H1 (cell line): ENCODE measurements at regions not wholly inside any gene's neighbourhood (a gene's known extent, or its start where the extent isn't known, plus 50 kb on each side); places are given as distances from the start of the nearest gene placed in this dataset.

ENCODE experiments used
- CTCF ChIA-PET: fragments of 300-600 bp; sonication (Branson Sonifier 250); formaldehyde crosslinking; loops from one replicate; lab custom pipeline; 2021; ENCODE audit not compliant: partially characterized antibody; lab: Charles Lee
- POLR2A ChIA-PET: fragments of 300-600 bp; sonication (Branson Sonifier 250); formaldehyde crosslinking; loops from one replicate; lab custom pipeline; 2021; ENCODE audit warnings: inconsistent platforms; ENCODE audit not compliant: partially characterized antibody; lab: Charles Lee
- DNase-seq, 2 experiments: peaks; one replicate each; pipeline versions ENCODE4 v3.0.0 to v3.0.0-alpha.2; 2010 to 2022; ENCODE audit warnings: low spot score in 2 of 2, low read depth in 1 of 2, mixed read lengths in 1 of 2
- FAIRE-seq: peaks from 2 replicates; lab custom pipeline; 2011; peaks lifted over from hg19 to GRCh38; lab: Jason Lieb, UNC
- H2AFZ ChIP-seq: 2 replicates; pipeline ENCODE4 v1.8.1; 2012; ENCODE audit warnings: low read length, inconsistent platforms
- H2AK5ac ChIP-seq: 2 replicates; pipeline ENCODE4 v1.6.1; 2013; ENCODE audit warnings: low read depth, low read length
- H2BK120ac ChIP-seq: replicated peaks from 2 replicates; pipeline ENCODE3; 2013; ENCODE audit warnings: low read depth, low read length, inconsistent platforms
- H2BK12ac ChIP-seq: 2 replicates; pipeline ENCODE4 v1.6.1; 2013; ENCODE audit warnings: low read depth, low read length
- H2BK15ac ChIP-seq: 2 replicates; pipeline ENCODE4 v1.6.1; 2013; ENCODE audit warnings: low read length
- H2BK20ac ChIP-seq: 2 replicates; pipeline ENCODE4 v1.6.1; 2013; ENCODE audit warnings: low read length
- H2BK5ac ChIP-seq: 2 replicates; pipeline ENCODE4 v1.6.1; 2013; ENCODE audit warnings: low read depth, low read length
- H3K14ac ChIP-seq: 2 replicates; pipeline ENCODE4 v1.6.1; 2013; ENCODE audit warnings: inconsistent platforms; ENCODE audit not compliant: insufficient read length
- H3K18ac ChIP-seq: 2 replicates; pipeline ENCODE4 v1.6.1; 2013; ENCODE audit warnings: low read length; ENCODE audit errors: extremely low read depth
- H3K23ac ChIP-seq: 2 replicates; pipeline ENCODE4 v1.6.1; 2013; ENCODE audit warnings: inconsistent platforms; ENCODE audit not compliant: insufficient read length
- H3K23me2 ChIP-seq: 2 replicates; pipeline ENCODE4 v1.6.1; 2013; ENCODE audit warnings: low read depth, low read length
- H3K27ac ChIP-seq: 2 replicates; pipeline ENCODE4 v1.6.1; 2011; ENCODE audit warnings: low read depth, low read length, inconsistent platforms
- H3K27me3 ChIP-seq, 4 experiments: replicated peaks in 1 of 4; 1 replicate in 1 of 4; 2 replicates in 3 of 4; pipeline versions ENCODE4 v1.6.1 to v1.8.1; 2011 to 2013; ENCODE audit warnings: low read length in 3 of 4, mild to moderate bottlenecking in 3 of 4, inconsistent platforms in 2 of 4, mixed read lengths in 2 of 4, moderate library complexity in 1 of 4; ENCODE audit not compliant: control insufficient read depth in 3 of 4, insufficient read depth in 3 of 4; ENCODE audit errors: extremely low read depth in 1 of 4
- H3K36me3 ChIP-seq, 4 experiments: 2 replicates each; pipeline versions ENCODE4 v1.6.1 to v1.8.1; 2011 to 2013; ENCODE audit warnings: mild to moderate bottlenecking in 4 of 4, low read length in 3 of 4, moderate library complexity in 2 of 4, control low read depth in 1 of 4, inconsistent platforms in 1 of 4; ENCODE audit not compliant: insufficient read depth in 4 of 4, control insufficient read depth in 2 of 4
- H3K4ac ChIP-seq: replicated peaks from 2 replicates; pipeline ENCODE3; 2013; ENCODE audit warnings: low read length, low read depth, mixed read lengths, inconsistent platforms; ENCODE audit not compliant: insufficient read length
- H3K4me1 ChIP-seq, 4 experiments: replicated peaks in 1 of 4; 1 replicate in 1 of 4; 2 replicates in 3 of 4; pipeline versions ENCODE4 v1.6.1 to v1.8.1; 2011 to 2013; ENCODE audit warnings: low read length in 3 of 4, inconsistent platforms in 2 of 4, mixed read lengths in 1 of 4; ENCODE audit not compliant: insufficient read depth in 4 of 4, control insufficient read depth in 3 of 4
- H3K4me2 ChIP-seq, 2 experiments: 2 replicates each; pipeline versions ENCODE4 v1.6.1 to v1.8.1; 2011 to 2013; ENCODE audit warnings: low read depth in 2 of 2, low read length in 2 of 2, control low read depth in 1 of 2, inconsistent platforms in 1 of 2, mild to moderate bottlenecking in 1 of 2; ENCODE audit not compliant: insufficient read depth in 1 of 2
- H3K4me3 ChIP-seq, 4 experiments: fragments of 200-600, 300-600 bp in 1 of 4; sonication (generic), shearing (Covaris generic), sonication (Bioruptor Twin) in 1 of 4; 2 replicates each; pipeline versions ENCODE4 v1.5.1 to v1.8.1; 2011 to 2016; ENCODE audit warnings: low read length in 4 of 4, low read depth in 3 of 4, control low read depth in 2 of 4, inconsistent platforms in 2 of 4, mild to moderate bottlenecking in 2 of 4, mixed read lengths in 1 of 4, moderate library complexity in 1 of 4; ENCODE audit not compliant: insufficient read depth in 2 of 4; ENCODE audit errors: extremely low read depth in 1 of 4
- H3K56ac ChIP-seq: replicated peaks from 2 replicates; pipeline ENCODE3; 2013; ENCODE audit warnings: low read depth, mild to moderate bottlenecking, mixed read lengths, low read length, inconsistent platforms; ENCODE audit not compliant: insufficient read length
- H3K79me1 ChIP-seq: 2 replicates; pipeline ENCODE4 v1.6.1; 2013; ENCODE audit warnings: low read depth, low read length, control low read depth
- H3K79me2 ChIP-seq, 2 experiments: 2 replicates each; pipeline versions ENCODE4 v1.6.1 to v1.8.1; 2012 to 2013; ENCODE audit warnings: low read length in 2 of 2, mild to moderate bottlenecking in 2 of 2, inconsistent platforms in 1 of 2; ENCODE audit not compliant: insufficient read depth in 2 of 2, control insufficient read depth in 1 of 2
- H3K9ac ChIP-seq, 4 experiments: replicated peaks in 1 of 4; 1 replicate in 1 of 4; 2 replicates in 3 of 4; pipeline versions ENCODE4 v1.6.1 to v1.8.1; 2011 to 2013; ENCODE audit warnings: low read depth in 3 of 4, low read length in 3 of 4, control low read depth in 2 of 4, mild to moderate bottlenecking in 2 of 4, moderate library complexity in 2 of 4, inconsistent platforms in 1 of 4; ENCODE audit errors: extremely low read depth in 1 of 4
- H3K9me3 ChIP-seq, 2 experiments: 2 replicates each; pipeline versions ENCODE4 v1.6.1 to v1.8.1; 2012 to 2013; ENCODE audit warnings: mild to moderate bottlenecking in 2 of 2, moderate library complexity in 2 of 2, control low read depth in 1 of 2, inconsistent platforms in 1 of 2, low read depth in 1 of 2, low read length in 1 of 2, mixed read lengths in 1 of 2; ENCODE audit not compliant: insufficient read depth in 2 of 2
- H4K20me1 ChIP-seq, 2 experiments: replicated peaks in 1 of 2; 2 replicates each; pipeline versions ENCODE3 to v1.8.1; 2011 to 2013; ENCODE audit warnings: inconsistent platforms in 2 of 2, low read length in 2 of 2, mild to moderate bottlenecking in 1 of 2; ENCODE audit not compliant: insufficient read depth in 2 of 2, control insufficient read depth in 1 of 2
- H4K5ac ChIP-seq: 2 replicates; pipeline ENCODE4 v1.6.1; 2013; ENCODE audit warnings: low read length, low read depth, mixed read lengths, inconsistent platforms; ENCODE audit not compliant: insufficient read length
- H4K8ac ChIP-seq: 2 replicates; pipeline ENCODE4 v1.8.0; 2013; ENCODE audit warnings: mild to moderate bottlenecking, moderate library complexity, low read length, inconsistent platforms; ENCODE audit not compliant: insufficient read depth; ENCODE audit errors: extremely low read depth
- H4K91ac ChIP-seq: replicated peaks from 2 replicates; pipeline ENCODE3; 2013; ENCODE audit warnings: low read length, mixed read lengths, inconsistent platforms; ENCODE audit not compliant: insufficient read length
- GABPA ChIP-seq: IDR thresholded peaks from 2 replicates; pipeline ENCODE4 v1.6.1; 2011; ENCODE audit warnings: mild to moderate bottlenecking, low read length, moderate library complexity, borderline replicate concordance; ENCODE audit not compliant: insufficient read depth
- MAFK ChIP-seq: IDR thresholded peaks from 2 replicates; pipeline ENCODE4 v1.6.1; 2012; ENCODE audit warnings: low read depth, mild to moderate bottlenecking, improper control_type of control experiment, low read length
- WGBS, 2 experiments: shearing (Covaris generic) in 1 of 2; methylation state at CpG; one replicate each; pipeline versions ENCODE4 v1.1.6 to v1.1.7; 2013 to 2015; ENCODE audit warnings: low lambda C conversion rate in 2 of 2, mixed read lengths in 2 of 2, inconsistent platforms in 1 of 2, low coverage in 1 of 2, missing lambda C conversion rate in 1 of 2; ENCODE audit not compliant: insufficient replicate concordance in 2 of 2, insufficient coverage in 1 of 2, insufficient read length in 1 of 2; ENCODE audit errors: extremely low coverage in 1 of 2, missing lambda C conversion rate in 1 of 2; 5-methylcytosine and 5-hydroxymethylcytosine counted together

GRCh38 chr2:11889854-11890253 is 143.4 kb downstream of the LPIN1 start:
- Histone ChIP-seq H2BK15ac (no peak overlapping the region), H2BK120ac (no peak overlapping the region), H3K79me2 (no peaks in the 10 kb centered on the region), H2BK12ac (no peak overlapping the region), H4K5ac (no peak overlapping the region), H3K27me3 (no peaks in the 10 kb centered on the region), H3K23ac (no peak overlapping the region), H2BK20ac (no peak overlapping the region), H3K9me3 (peaks cover 3 to 10% of the 10 kb centered on the region in 2 experiments; a peak in 2 of 4 replicates), H3K79me1 (no peaks in the 10 kb centered on the region), H3K9ac (no peak overlapping the region), H4K8ac (no peak overlapping the region), H2AK5ac (no peak overlapping the region), H3K27ac (no peak overlapping the region), H2AFZ (no peak overlapping the region), H3K14ac (no peak overlapping the region), H3K23me2 (no peaks in the 10 kb centered on the region; the same call in 1 of the 2 replicates), H3K18ac (no peak overlapping the region), H3K36me3 (no peaks in the 10 kb centered on the region), H3K4ac (no peak overlapping the region), H4K91ac (no peak overlapping the region), H3K56ac (no peak overlapping the region), H4K20me1 (no peaks in the 10 kb centered on the region), H3K4me3 (no peak overlapping the region), H2BK5ac (no peak overlapping the region), H3K4me2 (no peak overlapping the region), H3K4me1 (no peaks in the 10 kb centered on the region)
- ChIA-PET CTCF (interaction anchor here (0.9 to 1.6 kb wide), 2 partner anchors 23 to 40 kb away, joined by 3 read pairs; no protein-coding TSS in a partner anchor), POLR2A (no interaction called here)
- 83% methylated on average over 1 of the region's 1 CpG; no CpG with 5 or more reads in 1 of the 2 experiments for WGBS, 2 experiments
- DNase-seq (no peak), FAIRE-seq (no peak)
- TF ChIP-seq GABPA (no peak), MAFK (peak; percentile 66; the same call in 1 of the 2 replicates)
